ENCODE measurements at regions not wholly inside any gene's neighbourhood (a gene's known extent, or its start where the extent isn't known, plus 50 kb on each side); places are given as distances from the start of the nearest gene placed in this dataset.

- H3K27ac ChIP-seq (ENCODE audit: low read depth, low read length, poor library complexity, severe bottlenecking): peak overlapping the region; percentile 74
- intact Hi-C loops (cut with micrococcal nuclease; ENCODE audit: unreplicated experiment): loop anchor here (2.0 kb wide), 1 partner anchor 42 kb away; no protein-coding TSS in a partner anchor
Measured at GRCh38 chr6:28648878-28649375, 123.2 kb downstream of the GPX5 start.

GRCh38 chr6:28651161-28651560, 125.5 kb downstream of the GPX5 start:
- ChIA-PET CTCF (no interaction called here), POLR2A (ENCODE audit: low non-redundant PET) (no interaction called here)
- no peaks in the 10 kb centered on the region for H3K36me3 ChIP-seq (ENCODE audit: insufficient read depth, low read length, poor library complexity, severe bottlenecking)
- no peaks in the 10 kb centered on the region for H3K27me3 ChIP-seq (replicated peaks; ENCODE audit: insufficient read depth, low read depth, low read length, poor library complexity)
- TF ChIP-seq, protein P1, sequence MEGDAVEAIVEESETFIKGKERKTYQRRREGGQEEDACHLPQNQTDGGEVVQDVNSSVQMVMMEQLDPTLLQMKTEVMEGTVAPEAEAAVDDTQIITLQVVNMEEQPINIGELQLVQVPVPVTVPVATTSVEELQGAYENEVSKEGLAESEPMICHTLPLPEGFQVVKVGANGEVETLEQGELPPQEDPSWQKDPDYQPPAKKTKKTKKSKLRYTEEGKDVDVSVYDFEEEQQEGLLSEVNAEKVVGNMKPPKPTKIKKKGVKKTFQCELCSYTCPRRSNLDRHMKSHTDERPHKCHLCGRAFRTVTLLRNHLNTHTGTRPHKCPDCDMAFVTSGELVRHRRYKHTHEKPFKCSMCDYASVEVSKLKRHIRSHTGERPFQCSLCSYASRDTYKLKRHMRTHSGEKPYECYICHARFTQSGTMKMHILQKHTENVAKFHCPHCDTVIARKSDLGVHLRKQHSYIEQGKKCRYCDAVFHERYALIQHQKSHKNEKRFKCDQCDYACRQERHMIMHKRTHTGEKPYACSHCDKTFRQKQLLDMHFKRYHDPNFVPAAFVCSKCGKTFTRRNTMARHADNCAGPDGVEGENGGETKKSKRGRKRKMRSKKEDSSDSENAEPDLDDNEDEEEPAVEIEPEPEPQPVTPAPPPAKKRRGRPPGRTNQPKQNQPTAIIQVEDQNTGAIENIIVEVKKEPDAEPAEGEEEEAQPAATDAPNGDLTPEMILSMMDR (conservative IDR thresholded peaks at IDR 0.05; ENCODE audit: low read depth, low read length): no peak
- no peak for TF ChIP-seq EZH2 (IDR thresholded peaks at IDR 0.05; ENCODE audit: borderline replicate concordance, low read depth, low read length, poor library complexity, severe bottlenecking)
- peaks cover 7% of the 10 kb centered on the region for H3K4me1 ChIP-seq (ENCODE audit: insufficient read depth, low read length, poor library complexity, severe bottlenecking)
- no peak overlapping the region for H3K27ac ChIP-seq (ENCODE audit: low read depth, low read length, poor library complexity, severe bottlenecking)
- no peaks in the 10 kb centered on the region for H3K9me3 ChIP-seq (ENCODE audit: low read depth, low read length, poor library complexity, severe bottlenecking)
- intact Hi-C loops (cut with micrococcal nuclease; ENCODE audit: unreplicated experiment): no loop called here
- BruUV-seq (replicated peaks): no TSS peak
- no peak for DNase-seq (ENCODE audit: low spot score)
- H3K4me3 ChIP-seq (ENCODE audit: low read depth, low read length, poor library complexity, severe bottlenecking): no peak overlapping the region

More at GRCh38 chr6:28648878-28649375, 123.2 kb downstream of the GPX5 start:
- BruUV-seq (replicated peaks): no TSS peak
- H3K27me3 ChIP-seq (replicated peaks; ENCODE audit: insufficient read depth, low read depth, low read length, poor library complexity): no peaks in the 10 kb centered on the region
- POLR2A ChIA-PET (ENCODE audit: low non-redundant PET): no interaction called here
- peaks cover 7% of the 10 kb centered on the region for H3K4me1 ChIP-seq (ENCODE audit: insufficient read depth, low read length, poor library complexity, severe bottlenecking)
- no peaks in the 10 kb centered on the region for H3K9me3 ChIP-seq (ENCODE audit: low read depth, low read length, poor library complexity, severe bottlenecking)
- peak; percentile 47 for DNase-seq (ENCODE audit: low spot score)
- peak overlapping the region; percentile 70 for H3K4me3 ChIP-seq (ENCODE audit: low read depth, low read length, poor library complexity, severe bottlenecking)
- no peaks in the 10 kb centered on the region for H3K36me3 ChIP-seq (ENCODE audit: insufficient read depth, low read length, poor library complexity, severe bottlenecking)
- TF ChIP-seq EZH2 (IDR thresholded peaks at IDR 0.05; ENCODE audit: borderline replicate concordance, low read depth, low read length, poor library complexity, severe bottlenecking): no peak
- TF ChIP-seq, protein P1 (conservative IDR thresholded peaks at IDR 0.05; ENCODE audit: low read depth, low read length): no peak
- CTCF ChIA-PET: interaction anchor here (0.7 kb wide), 1 partner anchor 53 kb away, joined by 3 read pairs; no protein-coding TSS in a partner anchor

- CTCF ChIA-PET: interaction anchor here (0.6 kb wide), 3 partner anchors 94 to 775 kb away, joined by 3 to 4 read pairs (median 3); no protein-coding TSS in a partner anchor
- POLR2A ChIA-PET (ENCODE audit: low non-redundant PET): interaction anchor here (0.7 kb wide), 1 partner anchor 199 kb away, joined by 3 read pairs; no protein-coding TSS in a partner anchor
- Histone ChIP-seq H3K27ac (ENCODE audit: low read depth, low read length, poor library complexity, severe bottlenecking) (no peak overlapping the region), H3K4me3 (ENCODE audit: low read depth, low read length, poor library complexity, severe bottlenecking) (no peak overlapping the region), H3K9me3 (ENCODE audit: low read depth, low read length, poor library complexity, severe bottlenecking) (no peaks in the 10 kb centered on the region), H3K27me3 (replicated peaks; ENCODE audit: insufficient read depth, low read depth, low read length, poor library complexity) (no peaks in the 10 kb centered on the region), H3K4me1 (ENCODE audit: insufficient read depth, low read length, poor library complexity, severe bottlenecking) (peaks cover 7% of the 10 kb centered on the region), H3K36me3 (ENCODE audit: insufficient read depth, low read length, poor library complexity, severe bottlenecking) (no peaks in the 10 kb centered on the region)
- no peak for DNase-seq (ENCODE audit: low spot score)
- no peak for TF ChIP-seq EZH2 (IDR thresholded peaks at IDR 0.05; ENCODE audit: borderline replicate concordance, low read depth, low read length, poor library complexity, severe bottlenecking)
- TF ChIP-seq, protein P1 (conservative IDR thresholded peaks at IDR 0.05; ENCODE audit: low read depth, low read length): no peak
- BruUV-seq (replicated peaks): no TSS peak
- intact Hi-C loops (cut with micrococcal nuclease; ENCODE audit: unreplicated experiment): no loop called here
Measured at GRCh38 chr6:28653876-28654275, 128.2 kb downstream of the GPX5 start.
